ENCODE measurements at regions not wholly inside any gene's neighbourhood (a gene's known extent, or its start where the extent isn't known, plus 50 kb on each side); places are given as distances from the start of the nearest gene placed in this dataset.

- DNase-seq (ENCODE audit: low read depth in 2 of 2) = no peak
These were observed 639.2 kb upstream of the POT1 start for GRCh38 chr7:125568799-125569198.

- no peak for DNase-seq (ENCODE audit: low read depth in 2 of 2)
These were observed 638.1 kb upstream of the POT1 start for GRCh38 chr7:125567686-125568085.

GRCh38 chr7:125563964-125564529 is 634.4 kb upstream of the POT1 start:
- DNase-seq (ENCODE audit: low read depth in 2 of 2) = no peak

GRCh38 chr7:125563557-125563956 is 633.9 kb upstream of the POT1 start:
- DNase-seq (ENCODE audit: low read depth in 2 of 2) = no peak

- DNase-seq (ENCODE audit: low read depth in 2 of 2) = no peak
These were observed 631.4 kb upstream of the POT1 start for GRCh38 chr7:125561006-125561405.

- no peak for DNase-seq (ENCODE audit: low read depth in 2 of 2)
These were observed 630.3 kb upstream of the POT1 start for GRCh38 chr7:125559921-125560320.

- no peak for DNase-seq (ENCODE audit: low read depth in 2 of 2)
These were observed 626.3 kb upstream of the POT1 start for GRCh38 chr7:125555916-125556315.

GRCh38 chr7:125551008-125551407 is 621.4 kb upstream of the POT1 start:
- no peak for DNase-seq (ENCODE audit: low read depth in 2 of 2)

GRCh38 chr7:125547505-125547904 is 617.9 kb upstream of the POT1 start:
- no peak for DNase-seq (ENCODE audit: low read depth in 2 of 2)

- DNase-seq (ENCODE audit: low read depth in 2 of 2) = no peak
These were observed 600.9 kb upstream of the POT1 start for GRCh38 chr7:125530553-125530952.

GRCh38 chr7:125529249-125529648 is 599.6 kb upstream of the POT1 start:
- no peak for DNase-seq (ENCODE audit: low read depth in 2 of 2)

- no peak for DNase-seq (ENCODE audit: low read depth in 2 of 2)
These were observed 597.3 kb upstream of the POT1 start for GRCh38 chr7:125526958-125527357.

- no peak for DNase-seq (ENCODE audit: low read depth in 2 of 2)
These were observed 596.5 kb upstream of the POT1 start for GRCh38 chr7:125526092-125526491.

- DNase-seq (ENCODE audit: low read depth in 2 of 2) = no peak
These were observed 586.6 kb upstream of the POT1 start for GRCh38 chr7:125516194-125516593.

GRCh38 chr7:125512373-125512772 is 582.7 kb upstream of the POT1 start:
- no peak for DNase-seq (ENCODE audit: low read depth in 2 of 2)

GRCh38 chr7:125511310-125511709 is 581.7 kb upstream of the POT1 start:
- no peak for DNase-seq (ENCODE audit: low read depth in 2 of 2)

- no peak for DNase-seq (ENCODE audit: low read depth in 2 of 2)
These were observed 576.7 kb upstream of the POT1 start for GRCh38 chr7:125506331-125506730.

GRCh38 chr7:125504848-125505247 is 575.2 kb upstream of the POT1 start:
- DNase-seq (ENCODE audit: low read depth in 2 of 2) = no peak

- DNase-seq (ENCODE audit: low read depth in 2 of 2) = no peak
These were observed 566.4 kb upstream of the POT1 start for GRCh38 chr7:125495997-125496396.

GRCh38 chr7:125492521-125492920 is 562.9 kb upstream of the POT1 start:
- no peak for DNase-seq (ENCODE audit: low read depth in 2 of 2)

- no peak for DNase-seq (ENCODE audit: low read depth in 2 of 2)
These were observed 561.5 kb upstream of the POT1 start for GRCh38 chr7:125491137-125491536.

- no peak for DNase-seq (ENCODE audit: low read depth in 2 of 2)
These were observed 560.5 kb upstream of the POT1 start for GRCh38 chr7:125490167-125490566.

- DNase-seq (ENCODE audit: low read depth in 2 of 2) = no peak
These were observed 555.6 kb upstream of the POT1 start for GRCh38 chr7:125485223-125485622.

- no peak for DNase-seq (ENCODE audit: low read depth in 2 of 2)
These were observed 555.1 kb upstream of the POT1 start for GRCh38 chr7:125484755-125485154.

Data from lung microvascular endothelial cell (primary cell).